ENCODE measurements at regions not wholly inside any gene's neighbourhood (a gene's known extent, or its start where the extent isn't known, plus 50 kb on each side); places are given as distances from the start of the nearest gene placed in this dataset.
A peak's percentile ranks its signal among the peaks of the same experiment; 100 is the strongest.
"Not testable (repeated sequence)": the region's sequence is repeated elsewhere in the genome, so short reads cannot be mapped to it uniquely, and the experiment has no call there.

DNA sequence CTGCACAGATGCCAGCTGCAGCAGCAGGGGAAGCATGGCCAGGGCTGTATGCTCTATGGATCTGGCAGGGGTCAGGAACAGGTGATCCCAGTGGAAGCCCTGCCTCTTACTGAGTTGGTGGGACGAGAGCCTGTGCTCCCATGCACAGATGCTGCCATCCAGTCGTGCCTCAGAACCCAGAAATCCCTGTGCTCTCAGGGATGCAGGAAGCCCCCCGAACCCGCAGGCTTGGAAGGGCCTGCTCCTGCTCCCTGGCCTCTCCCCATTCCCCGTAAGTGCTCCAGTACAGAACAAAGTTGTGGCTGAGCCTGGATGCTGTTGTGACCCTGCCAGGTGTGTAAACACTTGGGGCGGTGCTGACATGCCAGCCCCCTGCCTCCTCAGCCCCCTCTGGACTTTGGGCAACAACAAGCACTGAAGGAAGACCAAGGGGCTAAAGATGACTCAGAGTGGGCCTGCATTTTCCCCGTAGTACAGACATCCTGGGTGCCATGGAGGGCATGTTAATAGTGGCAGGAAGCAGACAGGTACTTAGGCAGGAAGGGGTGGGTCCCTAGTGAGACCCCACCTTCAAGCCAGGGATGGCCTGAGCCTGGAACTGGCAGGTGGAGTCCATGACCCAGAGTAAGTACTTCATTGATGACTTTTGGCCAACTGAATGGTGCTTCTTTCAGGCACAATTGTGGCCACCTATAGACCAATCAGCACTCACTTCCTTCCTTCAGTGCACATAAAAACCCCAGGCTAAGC lies 1640.7 kb downstream of the C4orf33 start:
- H2BK15ac ChIP-seq (replicated peaks; ENCODE audit: low read depth), result no peak overlapping the region
- no peak overlapping the region for H4K8ac ChIP-seq (ENCODE audit: low read depth, low read length)
- no peaks in the 10 kb centered on the region for H3K4me1 ChIP-seq (ENCODE audit: control insufficient read depth, low read depth, low read length)
- no peaks in the 10 kb centered on the region for H3K79me2 ChIP-seq (ENCODE audit: control insufficient read depth, insufficient read depth, low read length)
- H2BK120ac ChIP-seq (ENCODE audit: low read depth, low read length), result no peak overlapping the region
- no peak overlapping the region for H3K9ac ChIP-seq (ENCODE audit: low read length)
- no peak overlapping the region for H3K4me3 ChIP-seq (ENCODE audit: low read length)
- no peaks in the 10 kb centered on the region for H3K27me3 ChIP-seq (ENCODE audit: insufficient read depth, low read length, poor library complexity)
- no peaks in the 10 kb centered on the region for H3K79me1 ChIP-seq (ENCODE audit: low read length)
- H3K27ac ChIP-seq (ENCODE audit: low read depth, low read length), result no peak overlapping the region
- no peak overlapping the region for H3K23ac ChIP-seq (ENCODE audit: low read length)
- no peak overlapping the region for H3K18ac ChIP-seq (ENCODE audit: low read length)
- DNase-seq, result no peak
- no peaks in the 10 kb centered on the region for H3K36me3 ChIP-seq (ENCODE audit: control insufficient read depth, insufficient read depth, low read length)
- H3K4ac ChIP-seq (ENCODE audit: low read depth, low read length), result no peak overlapping the region
- H4K5ac ChIP-seq (ENCODE audit: low read length), result no peak overlapping the region
- H2AK5ac ChIP-seq (ENCODE audit: low read length), result no peak overlapping the region
- no peak overlapping the region for H3K4me2 ChIP-seq (ENCODE audit: low read length)
- no CpG with 5 or more reads among the region's 7 CpGs for WGBS (ENCODE audit: extremely low coverage, insufficient coverage, low lambda C conversion rate)
- H2BK5ac ChIP-seq (ENCODE audit: low read length), result no peak overlapping the region
- no peak overlapping the region for H3K56ac ChIP-seq (ENCODE audit: low read length)

DNA sequence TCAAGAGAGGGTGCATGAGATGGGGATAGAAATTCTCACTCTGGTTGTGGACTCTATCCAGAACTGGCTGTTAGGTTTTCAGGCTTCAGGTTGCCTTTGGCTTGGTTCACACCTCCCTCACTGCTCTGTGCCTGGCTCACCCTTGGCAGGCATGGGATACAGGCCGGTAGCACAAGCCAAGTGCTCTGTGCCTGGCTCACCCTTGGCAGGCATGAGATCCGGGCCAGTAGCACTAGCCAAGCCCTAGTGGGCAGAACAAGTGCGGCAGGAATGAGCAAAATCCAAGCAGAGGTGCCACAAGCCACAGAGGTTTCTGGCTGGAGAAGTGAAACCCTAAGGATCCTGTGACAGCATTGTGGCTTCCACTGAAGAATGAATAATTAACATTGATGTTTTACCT lies 1642.3 kb downstream of the C4orf33 start:
- H2BK120ac ChIP-seq (ENCODE audit: low read depth, low read length), result no peak overlapping the region
- no peak overlapping the region for H3K4me3 ChIP-seq (ENCODE audit: low read length)
- no peak overlapping the region for H2BK5ac ChIP-seq (ENCODE audit: low read length)
- H3K79me1 ChIP-seq (ENCODE audit: low read length), result no peaks in the 10 kb centered on the region
- H3K4me1 ChIP-seq (ENCODE audit: control insufficient read depth, low read depth, low read length), result no peaks in the 10 kb centered on the region
- H3K79me2 ChIP-seq (ENCODE audit: control insufficient read depth, insufficient read depth, low read length), result no peaks in the 10 kb centered on the region
- H3K27me3 ChIP-seq (ENCODE audit: insufficient read depth, low read length, poor library complexity), result no peaks in the 10 kb centered on the region
- no peak overlapping the region for H3K27ac ChIP-seq (ENCODE audit: low read depth, low read length)
- H4K5ac ChIP-seq (ENCODE audit: low read length), result no peak overlapping the region
- no peak overlapping the region for H3K9ac ChIP-seq (ENCODE audit: low read length)
- H3K4me2 ChIP-seq (ENCODE audit: low read length), result no peak overlapping the region
- H3K36me3 ChIP-seq (ENCODE audit: control insufficient read depth, insufficient read depth, low read length), result no peaks in the 10 kb centered on the region
- H3K18ac ChIP-seq (ENCODE audit: low read length), result no peak overlapping the region
- H2BK15ac ChIP-seq (replicated peaks; ENCODE audit: low read depth), result no peak overlapping the region
- H3K4ac ChIP-seq (ENCODE audit: low read depth, low read length), result no peak overlapping the region
- no CpG with 5 or more reads among the region's 3 CpGs for WGBS (ENCODE audit: extremely low coverage, insufficient coverage, low lambda C conversion rate)
- DNase-seq, result no peak
- H2AK5ac ChIP-seq (ENCODE audit: low read length), result no peak overlapping the region
- no peak overlapping the region for H3K56ac ChIP-seq (ENCODE audit: low read length)
- H4K8ac ChIP-seq (ENCODE audit: low read depth, low read length), result no peak overlapping the region
- no peak overlapping the region for H3K23ac ChIP-seq (ENCODE audit: low read length)

DNA sequence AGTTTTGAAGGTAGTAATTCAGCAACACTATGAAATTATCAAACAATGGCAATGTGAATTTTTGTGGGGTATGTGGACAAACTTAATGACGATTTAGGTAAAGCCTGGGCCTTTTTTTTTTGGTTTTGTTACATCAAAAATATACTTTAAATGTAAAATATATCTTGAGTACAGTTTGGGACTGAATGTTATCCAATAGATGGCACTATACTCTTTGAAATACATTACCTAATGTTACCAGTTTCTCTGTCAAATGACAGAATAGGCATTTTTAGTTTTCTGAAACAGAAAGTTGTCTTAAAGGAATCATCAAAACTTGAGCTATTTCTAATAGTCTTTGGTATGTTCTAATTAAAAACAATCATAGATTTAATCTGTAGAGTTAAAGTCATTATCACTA lies 1651.9 kb downstream of the C4orf33 start:
- DNase-seq, result peak; percentile 32
- Histone ChIP-seq H2AK5ac (ENCODE audit: low read length) (no peak overlapping the region), H3K4me2 (ENCODE audit: low read length) (no peak overlapping the region), H3K9ac (ENCODE audit: low read length) (no peak overlapping the region), H4K5ac (ENCODE audit: low read length) (no peak overlapping the region), H3K79me2 (ENCODE audit: control insufficient read depth, insufficient read depth, low read length) (no peaks in the 10 kb centered on the region), H3K27ac (ENCODE audit: low read depth, low read length) (no peak overlapping the region), H2BK5ac (ENCODE audit: low read length) (no peak overlapping the region), H3K18ac (ENCODE audit: low read length) (no peak overlapping the region), H2BK120ac (ENCODE audit: low read depth, low read length) (no peak overlapping the region), H3K23ac (ENCODE audit: low read length) (no peak overlapping the region), H3K56ac (ENCODE audit: low read length) (no peak overlapping the region), H3K4me1 (ENCODE audit: control insufficient read depth, low read depth, low read length) (no peaks in the 10 kb centered on the region), H3K79me1 (ENCODE audit: low read length) (no peaks in the 10 kb centered on the region), H3K27me3 (ENCODE audit: insufficient read depth, low read length, poor library complexity) (no peaks in the 10 kb centered on the region), H3K36me3 (ENCODE audit: control insufficient read depth, insufficient read depth, low read length) (no peaks in the 10 kb centered on the region), H3K4me3 (ENCODE audit: low read length) (no peak overlapping the region), H3K4ac (ENCODE audit: low read depth, low read length) (no peak overlapping the region), H2BK15ac (replicated peaks; ENCODE audit: low read depth) (no peak overlapping the region), H4K8ac (ENCODE audit: low read depth, low read length) (no peak overlapping the region)
- WGBS (ENCODE audit: extremely low coverage, insufficient coverage, low lambda C conversion rate), result no CpG with 5 or more reads among the region's 1 CpG

DNA sequence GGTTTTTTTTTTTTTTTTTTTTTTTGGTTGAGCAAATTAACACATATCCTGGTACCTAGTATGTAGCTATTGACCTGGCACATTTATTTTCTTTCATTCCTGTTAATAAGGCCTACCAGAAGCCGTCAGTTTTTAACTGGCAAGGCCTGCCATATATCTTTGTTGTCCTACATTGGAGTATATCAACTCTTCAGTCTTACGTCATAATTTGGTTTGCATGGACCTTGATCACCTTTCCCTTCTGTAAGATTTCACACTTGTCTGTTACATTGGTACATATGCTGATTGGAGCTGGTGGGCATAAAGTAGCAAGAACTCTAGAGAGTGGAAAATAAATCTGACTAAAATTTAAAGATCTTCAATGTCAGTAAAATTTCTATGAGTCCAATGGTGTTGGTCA lies 1658.0 kb downstream of the C4orf33 start:
- H3K9ac ChIP-seq (ENCODE audit: low read length), result no peak overlapping the region
- no peak overlapping the region for H2AK5ac ChIP-seq (ENCODE audit: low read length)
- H3K56ac ChIP-seq (ENCODE audit: low read length), result no peak overlapping the region
- no peak overlapping the region for H4K5ac ChIP-seq (ENCODE audit: low read length)
- no peaks in the 10 kb centered on the region for H3K79me2 ChIP-seq (ENCODE audit: control insufficient read depth, insufficient read depth, low read length)
- no CpG with 5 or more reads among the region's 2 CpGs for WGBS (ENCODE audit: extremely low coverage, insufficient coverage, low lambda C conversion rate)
- no peak overlapping the region for H2BK5ac ChIP-seq (ENCODE audit: low read length)
- H3K4me3 ChIP-seq (ENCODE audit: low read length), result no peak overlapping the region
- H2BK120ac ChIP-seq (ENCODE audit: low read depth, low read length), result no peak overlapping the region
- no peaks in the 10 kb centered on the region for H3K36me3 ChIP-seq (ENCODE audit: control insufficient read depth, insufficient read depth, low read length)
- H3K18ac ChIP-seq (ENCODE audit: low read length), result no peak overlapping the region
- no peaks in the 10 kb centered on the region for H3K27me3 ChIP-seq (ENCODE audit: insufficient read depth, low read length, poor library complexity)
- no peak for DNase-seq
- H3K79me1 ChIP-seq (ENCODE audit: low read length), result no peaks in the 10 kb centered on the region
- H3K4ac ChIP-seq (ENCODE audit: low read depth, low read length), result no peak overlapping the region
- H4K8ac ChIP-seq (ENCODE audit: low read depth, low read length), result no peak overlapping the region
- no peak overlapping the region for H3K23ac ChIP-seq (ENCODE audit: low read length)
- no peak overlapping the region for H3K4me2 ChIP-seq (ENCODE audit: low read length)
- no peak overlapping the region for H3K27ac ChIP-seq (ENCODE audit: low read depth, low read length)
- H2BK15ac ChIP-seq (replicated peaks; ENCODE audit: low read depth), result peak overlapping the region; percentile 36
- no peaks in the 10 kb centered on the region for H3K4me1 ChIP-seq (ENCODE audit: control insufficient read depth, low read depth, low read length)

DNA sequence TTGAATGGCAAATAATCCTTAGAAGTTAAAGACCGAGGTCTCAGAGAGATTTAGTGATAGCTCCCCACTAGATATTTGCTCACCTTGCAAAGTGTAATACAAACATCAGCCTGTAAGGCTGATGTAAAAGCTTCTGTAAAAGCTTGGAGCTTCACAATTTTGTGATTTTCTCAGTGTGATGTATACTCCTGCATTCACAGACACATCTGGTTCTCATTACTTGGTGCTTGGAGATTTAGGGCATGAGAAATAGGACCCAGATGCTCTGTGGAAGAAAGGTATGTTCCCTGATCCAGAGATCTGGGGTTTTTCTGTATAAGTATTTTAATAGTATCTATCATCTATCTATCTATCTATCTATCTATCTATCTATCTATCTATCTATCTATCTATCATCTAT lies 1664.3 kb downstream of the C4orf33 start:
- H3K56ac ChIP-seq (ENCODE audit: low read length), result no peak overlapping the region
- no peak overlapping the region for H2BK120ac ChIP-seq (ENCODE audit: low read depth, low read length)
- no peak overlapping the region for H2BK5ac ChIP-seq (ENCODE audit: low read length)
- H3K9ac ChIP-seq (ENCODE audit: low read length), result no peak overlapping the region
- no peak overlapping the region for H3K27ac ChIP-seq (ENCODE audit: low read depth, low read length)
- no peak overlapping the region for H3K4me3 ChIP-seq (ENCODE audit: low read length)
- H2AK5ac ChIP-seq (ENCODE audit: low read length), result no peak overlapping the region
- DNase-seq, result no peak
- H4K8ac ChIP-seq (ENCODE audit: low read depth, low read length), result no peak overlapping the region
- H3K18ac ChIP-seq (ENCODE audit: low read length), result no peak overlapping the region
- H4K5ac ChIP-seq (ENCODE audit: low read length), result no peak overlapping the region
- H3K79me2 ChIP-seq (ENCODE audit: control insufficient read depth, insufficient read depth, low read length), result no peaks in the 10 kb centered on the region
- H3K27me3 ChIP-seq (ENCODE audit: insufficient read depth, low read length, poor library complexity), result no peaks in the 10 kb centered on the region
- H2BK15ac ChIP-seq (replicated peaks; ENCODE audit: low read depth), result no peak overlapping the region
- H3K4ac ChIP-seq (ENCODE audit: low read depth, low read length), result no peak overlapping the region
- no peak overlapping the region for H3K4me2 ChIP-seq (ENCODE audit: low read length)
- no peaks in the 10 kb centered on the region for H3K4me1 ChIP-seq (ENCODE audit: control insufficient read depth, low read depth, low read length)
- no peaks in the 10 kb centered on the region for H3K79me1 ChIP-seq (ENCODE audit: low read length)
- H3K23ac ChIP-seq (ENCODE audit: low read length), result no peak overlapping the region
- no CpG with 5 or more reads among the region's 1 CpG for WGBS (ENCODE audit: extremely low coverage, insufficient coverage, low lambda C conversion rate)
- H3K36me3 ChIP-seq (ENCODE audit: control insufficient read depth, insufficient read depth, low read length), result no peaks in the 10 kb centered on the region

DNA sequence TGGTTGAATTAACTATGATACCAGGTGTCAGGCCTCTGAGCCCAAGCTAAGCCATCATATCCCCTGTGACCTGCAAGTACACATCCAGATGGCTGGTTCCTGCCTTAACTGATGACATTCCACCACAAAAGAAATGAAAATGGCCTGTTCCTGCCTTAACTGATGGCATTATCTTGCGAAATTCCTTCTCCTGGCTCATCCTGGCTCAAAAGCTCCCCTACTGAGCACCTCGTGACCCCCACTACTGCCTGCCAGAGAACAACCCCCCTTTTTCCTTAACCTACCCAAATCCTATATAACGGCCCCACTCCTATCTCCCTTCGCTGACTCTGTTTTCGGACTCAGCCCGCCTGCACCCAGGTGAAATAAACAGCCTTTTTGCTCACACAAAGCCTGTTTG lies 1671.4 kb downstream of the C4orf33 start:
- not testable (repeated sequence) for H3K4me1 ChIP-seq (ENCODE audit: control insufficient read depth, low read depth, low read length); H2AK5ac ChIP-seq (ENCODE audit: low read length); H3K23ac ChIP-seq (ENCODE audit: low read length); H2BK5ac ChIP-seq (ENCODE audit: low read length); H3K27me3 ChIP-seq (ENCODE audit: insufficient read depth, low read length, poor library complexity); H3K9ac ChIP-seq (ENCODE audit: low read length); DNase-seq; H3K36me3 ChIP-seq (ENCODE audit: control insufficient read depth, insufficient read depth, low read length); H4K5ac ChIP-seq (ENCODE audit: low read length); H4K8ac ChIP-seq (ENCODE audit: low read depth, low read length); H2BK15ac ChIP-seq (replicated peaks; ENCODE audit: low read depth); H3K18ac ChIP-seq (ENCODE audit: low read length); H3K79me2 ChIP-seq (ENCODE audit: control insufficient read depth, insufficient read depth, low read length); H3K56ac ChIP-seq (ENCODE audit: low read length); H3K27ac ChIP-seq (ENCODE audit: low read depth, low read length); H2BK120ac ChIP-seq (ENCODE audit: low read depth, low read length); H3K4me3 ChIP-seq (ENCODE audit: low read length); H3K79me1 ChIP-seq (ENCODE audit: low read length); H3K4me2 ChIP-seq (ENCODE audit: low read length); H3K4ac ChIP-seq (ENCODE audit: low read depth, low read length)
- no CpG with 5 or more reads among the region's 6 CpGs for WGBS (ENCODE audit: extremely low coverage, insufficient coverage, low lambda C conversion rate)
